Uterus (tissue), 3 donors: ENCODE measurements at regions not wholly inside any gene's neighbourhood (a gene's known extent, or its start where the extent isn't known, plus 50 kb on each side); places are given as distances from the start of the nearest gene placed in this dataset.

ENCODE experiments used
- DNase-seq, 2 donors: peaks; one replicate each; pipeline ENCODE4 v3.0.0-alpha.2; 2019 to 2020
- H3K27ac ChIP-seq, 2 donors: fragments of 200-600 bp; sonication (generic); 1 replicate in 1 of 2; 2 replicates in 1 of 2; pipeline ENCODE4 v1.5.1; 2016 to 2018
- H3K27me3 ChIP-seq, 2 donors: fragments of 200-600 bp; sonication (generic); one replicate each; pipeline ENCODE4 v1.5.1; 2018 to 2019; ENCODE audit warnings: control low read depth in 1 of 2
- H3K36me3 ChIP-seq, 2 donors: fragments of 200-600 bp; sonication (generic); one replicate each; pipeline ENCODE4 v1.5.1; 2019; ENCODE audit warnings: control low read depth in 1 of 2
- H3K4me1 ChIP-seq, 2 donors: fragments of 200-600 bp; sonication (generic); one replicate each; pipeline ENCODE4 v1.5.1; 2018 to 2019; ENCODE audit warnings: control low read depth in 1 of 2
- H3K4me3 ChIP-seq, 2 donors: fragments of 200-600 bp; sonication (generic); 1 replicate in 1 of 2; 2 replicates in 1 of 2; pipeline ENCODE4 v1.5.1; 2018 to 2019; ENCODE audit warnings: mild to moderate bottlenecking in 1 of 2
- H3K9me3 ChIP-seq, 2 donors: fragments of 200-600 bp; sonication (generic); one replicate each; pipeline ENCODE4 v1.5.1; 2019; ENCODE audit warnings: control low read depth in 1 of 2
- POLR2A ChIP-seq, 2 donors: fragments of 450-650 bp; IDR thresholded peaks; one replicate each; pipeline ENCODE4 v1.6.1; 2016; ENCODE audit warnings: antibody characterized with exemption in 2 of 2, mild to moderate bottlenecking in 1 of 2, moderate library complexity in 1 of 2
- intact Hi-C: fragments of 100-400 bp; cut with DNase I; formaldehyde crosslinking; loops from one replicate; pipeline ENCODE4 v1.15.1; 2023; ENCODE audit warnings: low total_unique reads
- TF ChIP-seq, protein P1 (sequence below), 4 experiments: fragments of 200-600 bp in 2 of 4; fragments of 450-650 bp in 2 of 4; sonication (generic) in 2 of 4; IDR thresholded peaks; one replicate each; pipeline ENCODE4 v1.5.1; 2016 to 2019; ENCODE audit warnings: antibody characterized with exemption in 4 of 4, mild to moderate bottlenecking in 2 of 4, moderate library complexity in 1 of 4
- donor health status: DM: yes; HTN: yes; CAD: no.

DNA sequence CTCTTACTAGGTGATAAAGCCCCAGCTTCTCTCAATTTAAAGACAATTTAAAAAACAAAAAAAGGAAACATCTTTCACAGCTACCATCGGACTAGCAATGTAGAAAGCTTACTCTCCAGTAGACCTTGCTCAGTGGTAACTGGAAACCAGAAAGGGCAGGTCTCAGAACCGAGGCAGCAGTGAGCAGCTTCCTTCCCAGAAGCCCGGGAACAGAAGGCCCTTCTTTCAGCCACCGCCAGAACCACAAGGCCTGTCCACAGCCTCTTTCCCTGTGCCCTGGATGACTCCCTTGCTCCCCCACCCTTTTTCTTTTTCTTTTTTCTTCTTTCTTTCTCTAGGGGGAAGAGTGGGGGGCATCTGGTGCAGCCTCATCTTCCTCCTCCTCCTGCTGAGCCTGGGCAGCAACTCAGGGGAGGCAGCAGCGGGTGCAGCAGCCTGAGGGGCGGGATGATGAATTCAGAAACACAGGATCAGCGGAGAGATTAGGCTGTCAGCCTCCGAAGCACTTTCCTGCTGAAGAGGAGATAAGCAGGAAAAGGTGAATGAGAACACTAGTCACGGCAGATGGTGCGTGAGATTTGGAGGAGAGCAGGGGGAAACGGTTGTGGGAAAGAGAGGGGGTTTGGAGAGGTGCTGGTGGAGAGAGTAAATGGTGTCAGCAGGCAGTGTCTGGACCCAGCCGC is 158.5 kb downstream of the ID4 start:
- TF ChIP-seq, protein P1, sequence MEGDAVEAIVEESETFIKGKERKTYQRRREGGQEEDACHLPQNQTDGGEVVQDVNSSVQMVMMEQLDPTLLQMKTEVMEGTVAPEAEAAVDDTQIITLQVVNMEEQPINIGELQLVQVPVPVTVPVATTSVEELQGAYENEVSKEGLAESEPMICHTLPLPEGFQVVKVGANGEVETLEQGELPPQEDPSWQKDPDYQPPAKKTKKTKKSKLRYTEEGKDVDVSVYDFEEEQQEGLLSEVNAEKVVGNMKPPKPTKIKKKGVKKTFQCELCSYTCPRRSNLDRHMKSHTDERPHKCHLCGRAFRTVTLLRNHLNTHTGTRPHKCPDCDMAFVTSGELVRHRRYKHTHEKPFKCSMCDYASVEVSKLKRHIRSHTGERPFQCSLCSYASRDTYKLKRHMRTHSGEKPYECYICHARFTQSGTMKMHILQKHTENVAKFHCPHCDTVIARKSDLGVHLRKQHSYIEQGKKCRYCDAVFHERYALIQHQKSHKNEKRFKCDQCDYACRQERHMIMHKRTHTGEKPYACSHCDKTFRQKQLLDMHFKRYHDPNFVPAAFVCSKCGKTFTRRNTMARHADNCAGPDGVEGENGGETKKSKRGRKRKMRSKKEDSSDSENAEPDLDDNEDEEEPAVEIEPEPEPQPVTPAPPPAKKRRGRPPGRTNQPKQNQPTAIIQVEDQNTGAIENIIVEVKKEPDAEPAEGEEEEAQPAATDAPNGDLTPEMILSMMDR (IDR thresholded peaks at IDR 0.05), result no peak
- no peak for TF ChIP-seq POLR2A (IDR thresholded peaks at IDR 0.05)
- Histone ChIP-seq H3K9me3 (no peaks in the 10 kb centered on the region), H3K4me1 (no peaks in the 10 kb centered on the region), H3K36me3 (no peaks in the 10 kb centered on the region), H3K27ac (no peak overlapping the region), H3K27me3 (no peaks in the 10 kb centered on the region), H3K4me3 (no peak overlapping the region)
- no peak for DNase-seq
- intact Hi-C loops, result no loop called here

DNA sequence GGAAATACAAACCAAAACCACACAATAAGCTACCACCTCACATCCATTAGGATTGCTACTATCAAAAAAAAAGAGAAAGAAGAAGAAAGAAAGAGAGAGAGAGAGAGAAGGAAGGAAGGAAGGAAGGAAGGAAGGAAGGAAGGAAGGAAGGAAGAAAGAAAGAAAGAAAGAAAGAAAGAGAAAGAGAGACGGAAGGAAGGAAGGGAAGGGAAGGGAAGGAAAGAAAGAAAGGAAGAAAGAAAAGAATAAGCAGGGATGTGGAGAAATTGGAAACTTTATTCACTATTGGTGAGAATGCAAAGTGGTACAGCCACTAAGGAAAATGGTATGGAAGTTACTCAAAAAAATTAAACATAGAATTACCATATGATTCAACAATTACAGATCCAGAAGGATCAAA is 159.9 kb downstream of the ID4 start:
- Histone ChIP-seq H3K9me3 (no peaks in the 10 kb centered on the region), H3K27ac (no peak overlapping the region), H3K4me3 (no peak overlapping the region), H3K27me3 (no peaks in the 10 kb centered on the region), H3K36me3 (no peaks in the 10 kb centered on the region), H3K4me1 (no peaks in the 10 kb centered on the region)
- no peak for DNase-seq
- TF ChIP-seq POLR2A (IDR thresholded peaks at IDR 0.05), result no peak
- TF ChIP-seq, protein P1 (IDR thresholded peaks at IDR 0.05), result no peak
- intact Hi-C loops, result no loop called here

DNA sequence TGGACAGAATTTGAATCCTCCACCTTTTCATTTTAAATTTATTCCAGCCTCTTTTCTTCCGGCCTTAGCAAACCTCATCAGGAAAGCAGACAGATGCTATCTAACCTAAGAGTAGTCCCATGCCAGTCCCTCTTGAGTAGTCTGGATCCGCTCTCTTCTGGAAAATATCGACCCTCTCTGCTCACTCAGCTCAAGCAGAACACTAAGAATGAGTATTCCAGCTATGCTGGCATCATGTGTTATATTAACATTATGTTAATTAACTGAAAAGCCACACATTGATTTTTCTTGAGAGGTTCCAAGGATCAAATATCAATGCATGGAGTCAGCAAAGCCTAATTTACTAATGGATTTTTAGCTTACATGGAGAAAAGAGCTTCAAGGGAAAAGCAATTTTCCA is 161.4 kb downstream of the ID4 start:
- TF ChIP-seq, protein P1 (IDR thresholded peaks at IDR 0.05), result no peak
- TF ChIP-seq POLR2A (IDR thresholded peaks at IDR 0.05), result no peak
- no peaks in the 10 kb centered on the region for H3K27me3 ChIP-seq
- H3K4me3 ChIP-seq, result no peak overlapping the region
- intact Hi-C loops, result no loop called here
- H3K27ac ChIP-seq, result no peak overlapping the region
- no peaks in the 10 kb centered on the region for H3K36me3 ChIP-seq
- no peaks in the 10 kb centered on the region for H3K4me1 ChIP-seq
- H3K9me3 ChIP-seq, result no peaks in the 10 kb centered on the region
- no peak for DNase-seq

DNA sequence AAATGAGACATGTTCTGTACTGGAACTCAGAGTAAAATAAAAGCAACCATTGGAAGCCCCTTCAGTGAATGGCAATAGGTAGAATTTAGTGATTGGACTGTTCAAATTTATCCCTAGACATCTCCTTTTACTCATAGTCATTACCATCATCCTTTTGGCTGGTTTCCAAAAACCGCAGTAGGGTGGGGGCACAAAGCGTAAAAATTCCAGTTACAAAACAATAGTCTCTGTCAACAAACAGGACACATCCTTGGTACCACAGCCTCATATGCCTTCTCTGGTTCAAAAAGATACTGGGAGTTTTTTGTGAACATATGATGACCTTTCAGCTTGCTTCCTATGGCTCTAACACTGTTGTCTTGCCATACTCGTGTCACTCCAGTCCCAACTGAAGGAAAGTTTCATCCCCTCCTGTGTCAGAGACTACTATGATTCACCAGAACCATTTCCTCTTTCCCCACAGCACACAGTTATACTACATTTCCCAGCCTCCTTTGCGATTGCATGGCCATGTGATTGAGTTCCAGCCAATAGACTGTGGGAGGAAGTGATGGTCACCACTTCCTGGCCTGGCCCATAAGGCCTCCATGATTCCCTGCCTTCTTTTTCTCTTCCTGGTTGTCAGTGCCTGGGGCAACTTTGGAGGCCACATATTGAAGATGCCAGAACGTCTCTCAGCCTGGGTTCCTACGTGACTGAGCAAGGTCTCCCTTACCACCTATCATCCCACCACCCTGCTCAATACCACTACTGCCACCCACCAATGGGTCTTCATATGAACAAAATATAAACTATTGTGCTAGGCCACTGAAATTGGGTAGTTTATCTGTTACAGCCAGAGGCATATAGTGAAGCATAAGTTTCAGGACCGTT is 162.4 kb downstream of the ID4 start:
- no peak overlapping the region for H3K4me3 ChIP-seq
- no peak overlapping the region for H3K27ac ChIP-seq
- DNase-seq, result no peak
- TF ChIP-seq, protein P1 (IDR thresholded peaks at IDR 0.05), result no peak
- TF ChIP-seq POLR2A (IDR thresholded peaks at IDR 0.05), result no peak
- no peaks in the 10 kb centered on the region for H3K4me1 ChIP-seq
- intact Hi-C loops, result no loop called here
- no peaks in the 10 kb centered on the region for H3K9me3 ChIP-seq
- no peaks in the 10 kb centered on the region for H3K27me3 ChIP-seq
- no peaks in the 10 kb centered on the region for H3K36me3 ChIP-seq

DNA sequence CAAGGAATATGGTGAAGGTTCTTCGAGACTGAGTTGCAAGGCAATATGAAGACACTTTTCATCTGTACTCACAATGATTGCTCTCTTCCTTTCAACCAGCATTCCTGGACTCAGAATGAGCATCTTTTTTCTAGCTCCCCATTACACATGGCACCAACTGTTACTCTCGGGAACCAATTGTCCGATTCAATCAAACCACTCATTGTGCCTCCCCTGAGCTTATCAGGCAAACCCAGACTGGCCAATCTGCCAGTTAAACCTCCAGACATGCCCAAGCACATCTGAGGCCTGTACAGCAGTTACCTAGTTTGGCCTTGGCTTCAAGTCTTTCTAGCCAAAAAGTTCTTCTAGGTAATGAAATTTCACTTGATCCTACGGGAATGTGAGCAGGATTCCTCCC is 164.1 kb downstream of the ID4 start:
- Histone ChIP-seq H3K4me1 (no peaks in the 10 kb centered on the region), H3K4me3 (no peak overlapping the region), H3K36me3 (no peaks in the 10 kb centered on the region), H3K9me3 (no peaks in the 10 kb centered on the region), H3K27ac (no peak overlapping the region), H3K27me3 (no peaks in the 10 kb centered on the region)
- intact Hi-C loops, result no loop called here
- DNase-seq, result no peak
- TF ChIP-seq, protein P1 (IDR thresholded peaks at IDR 0.05), result no peak
- TF ChIP-seq POLR2A (IDR thresholded peaks at IDR 0.05), result no peak
